ENCODE measurements at regions not wholly inside any gene's neighbourhood (a gene's known extent, or its start where the extent isn't known, plus 50 kb on each side); places are given as distances from the start of the nearest gene placed in this dataset.
A peak's percentile ranks its signal among the peaks of the same experiment; 100 is the strongest.

GRCh38 chr4:133869486-133869885 is 332.1 kb downstream of the PABPC4L start:
- intact Hi-C loops (cut with micrococcal nuclease), result no loop called here
- Mint-ChIP-seq H3K27me3 (ENCODE audit: insufficient read depth, unreplicated experiment) (no peaks in the 10 kb centered on the region), H3K9me3 (ENCODE audit: unreplicated experiment) (no peaks in the 10 kb centered on the region), H3K27ac (ENCODE audit: low read depth, unreplicated experiment) (no peak overlapping the region), H3K36me3 (ENCODE audit: insufficient read depth, unreplicated experiment) (no peaks in the 10 kb centered on the region), H3K4me3 (ENCODE audit: unreplicated experiment) (no peak overlapping the region), H3K4me1 (ENCODE audit: insufficient read depth, unreplicated experiment) (no peaks in the 10 kb centered on the region)
- no TSS peak for BruUV-seq (replicated peaks)
- TF ChIP-seq, protein P1, sequence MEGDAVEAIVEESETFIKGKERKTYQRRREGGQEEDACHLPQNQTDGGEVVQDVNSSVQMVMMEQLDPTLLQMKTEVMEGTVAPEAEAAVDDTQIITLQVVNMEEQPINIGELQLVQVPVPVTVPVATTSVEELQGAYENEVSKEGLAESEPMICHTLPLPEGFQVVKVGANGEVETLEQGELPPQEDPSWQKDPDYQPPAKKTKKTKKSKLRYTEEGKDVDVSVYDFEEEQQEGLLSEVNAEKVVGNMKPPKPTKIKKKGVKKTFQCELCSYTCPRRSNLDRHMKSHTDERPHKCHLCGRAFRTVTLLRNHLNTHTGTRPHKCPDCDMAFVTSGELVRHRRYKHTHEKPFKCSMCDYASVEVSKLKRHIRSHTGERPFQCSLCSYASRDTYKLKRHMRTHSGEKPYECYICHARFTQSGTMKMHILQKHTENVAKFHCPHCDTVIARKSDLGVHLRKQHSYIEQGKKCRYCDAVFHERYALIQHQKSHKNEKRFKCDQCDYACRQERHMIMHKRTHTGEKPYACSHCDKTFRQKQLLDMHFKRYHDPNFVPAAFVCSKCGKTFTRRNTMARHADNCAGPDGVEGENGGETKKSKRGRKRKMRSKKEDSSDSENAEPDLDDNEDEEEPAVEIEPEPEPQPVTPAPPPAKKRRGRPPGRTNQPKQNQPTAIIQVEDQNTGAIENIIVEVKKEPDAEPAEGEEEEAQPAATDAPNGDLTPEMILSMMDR (IDR thresholded peaks at IDR 0.05; ENCODE audit: unreplicated experiment), result no peak
- ChIA-PET CTCF (interaction anchor here (0.8 kb wide), 1 partner anchor 152 kb away, joined by 3 read pairs; no protein-coding TSS in a partner anchor), POLR2A (no interaction called here)
- DNase-seq (ENCODE audit: unreplicated experiment), result no peak

GRCh38 chr4:133868856-133869255 is 332.7 kb downstream of the PABPC4L start:
- no TSS peak for BruUV-seq (replicated peaks)
- Mint-ChIP-seq H3K27me3 (ENCODE audit: insufficient read depth, unreplicated experiment) (no peaks in the 10 kb centered on the region), H3K9me3 (ENCODE audit: unreplicated experiment) (no peaks in the 10 kb centered on the region), H3K4me3 (ENCODE audit: unreplicated experiment) (no peak overlapping the region), H3K36me3 (ENCODE audit: insufficient read depth, unreplicated experiment) (no peaks in the 10 kb centered on the region), H3K27ac (ENCODE audit: low read depth, unreplicated experiment) (no peak overlapping the region), H3K4me1 (ENCODE audit: insufficient read depth, unreplicated experiment) (no peaks in the 10 kb centered on the region)
- intact Hi-C loops (cut with micrococcal nuclease), result no loop called here
- TF ChIP-seq, protein P1 (IDR thresholded peaks at IDR 0.05; ENCODE audit: unreplicated experiment), result no peak
- POLR2A ChIA-PET, result no interaction called here
- CTCF ChIA-PET, result interaction anchor here (0.8 kb wide), 1 partner anchor 153 kb away, joined by 3 read pairs; no protein-coding TSS in a partner anchor
- no peak for DNase-seq (ENCODE audit: unreplicated experiment)

DNA sequence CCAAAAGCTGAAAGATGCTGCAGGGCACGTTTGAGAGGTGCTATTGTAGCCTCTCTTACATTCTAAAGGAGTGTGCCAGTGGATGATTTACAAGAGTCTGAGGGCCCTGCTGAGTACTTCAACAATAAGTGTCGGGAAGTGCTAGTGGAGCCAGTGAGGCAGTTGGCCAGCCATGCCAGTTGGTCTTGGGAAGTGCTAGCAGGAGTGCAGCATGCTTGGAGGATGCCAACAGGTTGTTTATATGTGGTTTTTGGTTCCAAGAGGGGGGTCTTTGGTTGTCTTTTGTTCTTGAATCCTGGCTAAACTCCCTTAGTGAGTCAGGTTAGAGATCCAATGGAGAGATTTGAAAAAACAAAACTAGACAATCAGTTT is 335.3 kb downstream of the PABPC4L start:
- Mint-ChIP-seq H3K27me3 (ENCODE audit: insufficient read depth, unreplicated experiment) (no peaks in the 10 kb centered on the region), H3K4me1 (ENCODE audit: insufficient read depth, unreplicated experiment) (no peaks in the 10 kb centered on the region), H3K4me3 (ENCODE audit: unreplicated experiment) (no peak overlapping the region), H3K36me3 (ENCODE audit: insufficient read depth, unreplicated experiment) (no peaks in the 10 kb centered on the region), H3K9me3 (ENCODE audit: unreplicated experiment) (no peaks in the 10 kb centered on the region), H3K27ac (ENCODE audit: low read depth, unreplicated experiment) (no peak overlapping the region)
- intact Hi-C loops (cut with micrococcal nuclease), result no loop called here
- TF ChIP-seq, protein P1 (IDR thresholded peaks at IDR 0.05; ENCODE audit: unreplicated experiment), result no peak
- no TSS peak for BruUV-seq (replicated peaks)
- POLR2A ChIA-PET, result no interaction called here
- CTCF ChIA-PET, result interaction anchor here (0.7 kb wide), 2 partner anchors 22 to 182 kb away, joined by 3 to 4 read pairs; no protein-coding TSS in a partner anchor
- DNase-seq (ENCODE audit: unreplicated experiment), result no peak

GRCh38 chr4:133865612-133866327 is 335.8 kb downstream of the PABPC4L start:
- no TSS peak for BruUV-seq (replicated peaks)
- DNase-seq (ENCODE audit: unreplicated experiment), result peak; percentile 74
- Mint-ChIP-seq H3K4me1 (ENCODE audit: insufficient read depth, unreplicated experiment) (no peaks in the 10 kb centered on the region), H3K27me3 (ENCODE audit: insufficient read depth, unreplicated experiment) (no peaks in the 10 kb centered on the region), H3K36me3 (ENCODE audit: insufficient read depth, unreplicated experiment) (no peaks in the 10 kb centered on the region), H3K9me3 (ENCODE audit: unreplicated experiment) (no peaks in the 10 kb centered on the region), H3K4me3 (ENCODE audit: unreplicated experiment) (no peak overlapping the region), H3K27ac (ENCODE audit: low read depth, unreplicated experiment) (no peak overlapping the region)
- TF ChIP-seq, protein P1 (IDR thresholded peaks at IDR 0.05; ENCODE audit: unreplicated experiment), result no peak
- ChIA-PET POLR2A (interaction anchor here (0.7 kb wide), 1 partner anchor 143 kb away, joined by 3 read pairs; no protein-coding TSS in a partner anchor), CTCF (interaction anchor here (0.7 kb wide), 1 partner anchor 183 kb away, joined by 3 read pairs; no protein-coding TSS in a partner anchor)
- intact Hi-C loops (cut with micrococcal nuclease), result no loop called here

Measured in MCF 10A (cell line).